GM19240 (cell line): ENCODE measurements at regions not wholly inside any gene's neighbourhood (a gene's known extent, or its start where the extent isn't known, plus 50 kb on each side); places are given as distances from the start of the nearest gene placed in this dataset.
A peak's percentile ranks its signal among the peaks of the same experiment; 100 is the strongest.

Experiments used
- DNase-seq: peaks from one replicate; pipeline ENCODE4 v3.0.0; 2011; ENCODE audit warnings: low spot score; ENCODE audit not compliant: insufficient read length

DNA sequence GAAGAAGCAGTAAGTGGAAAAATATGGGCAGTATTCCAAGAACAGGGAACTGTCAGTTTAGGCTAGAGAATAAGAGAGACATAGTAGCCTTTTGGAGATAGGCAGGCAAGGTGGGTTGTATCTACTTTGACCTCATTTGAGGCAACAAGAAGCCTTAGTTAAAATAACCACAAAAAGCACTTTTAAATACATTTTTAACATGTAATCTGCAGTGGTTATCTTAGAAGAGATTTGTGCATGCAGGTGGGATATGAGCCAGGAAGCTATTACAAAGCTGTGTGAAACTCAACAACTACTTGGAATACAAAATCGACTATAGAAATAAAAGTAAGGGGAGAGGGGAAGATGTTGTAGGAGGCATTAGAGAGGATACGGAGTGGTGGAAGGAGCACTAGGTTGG is 143.7 kb upstream of the MCHR2 start:
- no peak for DNase-seq

DNA sequence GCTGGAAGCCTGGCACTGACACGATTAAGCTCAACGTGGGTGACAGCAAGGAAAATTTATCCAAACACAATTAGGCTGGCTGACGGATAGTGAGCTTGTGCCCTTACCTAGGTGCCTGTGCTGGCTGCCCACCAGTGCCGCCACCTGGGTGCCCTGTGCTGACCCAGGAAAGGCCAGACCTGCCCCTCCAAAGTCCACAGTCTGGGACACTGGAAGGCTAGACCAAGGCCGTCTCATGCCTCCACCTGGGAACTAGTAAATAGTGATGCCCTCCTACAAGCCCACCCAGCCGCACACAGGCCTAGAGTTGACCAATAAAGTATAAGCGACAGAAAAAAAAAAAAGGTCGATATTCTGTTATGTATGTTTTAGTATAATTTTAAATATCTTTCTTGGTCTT is 142.6 kb upstream of the MCHR2 start:
- DNase-seq: no peak

DNA sequence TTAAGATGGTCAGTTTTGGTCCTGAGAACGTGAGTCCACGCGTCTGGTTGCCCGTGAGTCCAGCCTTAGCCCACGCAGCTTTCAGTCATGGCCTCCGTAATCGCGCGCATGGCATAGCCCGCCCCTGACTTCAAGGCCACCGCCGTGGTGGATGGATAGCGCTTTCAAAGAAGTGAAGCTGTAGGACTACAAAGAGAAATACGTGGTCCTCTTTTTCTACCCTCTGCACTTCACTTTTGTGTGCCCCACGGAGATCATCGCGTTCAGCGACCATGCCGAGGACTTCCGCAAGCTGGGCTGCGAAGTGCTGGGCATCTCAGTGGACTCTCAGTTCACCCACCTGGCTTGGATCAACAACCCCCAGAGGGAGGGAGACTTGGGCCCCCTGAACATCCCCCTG is 142.0 kb upstream of the MCHR2 start:
- DNase-seq: no peak

DNA sequence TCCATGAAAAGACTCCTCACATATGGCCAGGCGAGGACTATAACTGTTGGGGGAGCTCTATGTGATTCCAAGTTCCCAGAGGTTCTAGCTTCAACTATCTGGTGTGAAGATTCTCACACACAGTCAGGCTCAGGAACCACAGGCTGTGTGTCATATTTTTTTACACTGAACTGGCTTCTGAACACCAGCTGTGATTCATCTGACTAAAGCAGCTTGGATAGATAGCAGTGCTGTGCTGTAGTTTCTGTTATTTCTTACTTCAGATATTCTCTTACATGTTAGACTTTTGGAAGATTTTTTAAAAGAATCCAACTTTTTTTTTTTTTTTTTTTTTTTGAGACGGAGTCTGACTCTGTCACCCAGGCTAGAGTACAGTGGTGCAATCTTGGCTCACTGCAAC is 140.7 kb upstream of the MCHR2 start:
- no peak for DNase-seq

DNA sequence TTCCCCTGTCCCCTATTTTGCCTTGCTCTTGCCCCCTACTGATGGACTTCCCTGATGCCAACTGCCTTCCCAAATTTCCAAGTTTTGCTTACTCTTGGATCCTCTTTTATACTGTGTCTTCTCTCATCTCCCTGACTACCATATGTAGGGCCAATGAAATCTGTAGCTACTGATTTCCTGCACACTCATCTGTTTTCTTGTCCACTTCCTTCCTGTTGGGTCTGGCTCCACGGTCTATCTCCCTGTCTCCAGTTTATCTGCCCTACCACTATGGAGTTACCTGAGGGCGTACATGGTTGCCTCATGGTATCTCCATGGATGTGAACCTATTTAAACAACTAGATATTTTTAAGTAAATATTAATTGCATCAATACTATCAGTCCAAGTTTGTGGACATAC is 140.3 kb upstream of the MCHR2 start:
- no peak for DNase-seq

DNA sequence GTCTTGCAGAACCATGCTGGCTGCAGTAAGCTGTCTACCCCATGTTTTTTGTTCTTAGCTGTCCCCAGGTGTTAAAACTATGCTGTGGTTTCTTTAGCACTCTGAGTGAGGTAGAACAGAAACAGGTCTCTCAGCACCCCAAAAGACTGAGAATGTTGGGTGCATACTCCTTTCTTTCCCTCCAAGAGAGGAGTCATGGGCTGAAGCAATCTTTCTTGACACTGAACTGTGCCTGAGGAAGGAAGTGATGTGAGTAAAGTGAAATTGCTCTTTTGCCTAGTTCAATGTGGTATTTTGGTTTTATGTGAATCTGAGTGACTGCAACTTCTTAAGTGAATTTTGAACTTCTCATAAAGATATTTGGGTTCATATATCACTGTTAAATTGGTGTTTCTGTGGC is 138.0 kb upstream of the MCHR2 start:
- no peak for DNase-seq

DNA sequence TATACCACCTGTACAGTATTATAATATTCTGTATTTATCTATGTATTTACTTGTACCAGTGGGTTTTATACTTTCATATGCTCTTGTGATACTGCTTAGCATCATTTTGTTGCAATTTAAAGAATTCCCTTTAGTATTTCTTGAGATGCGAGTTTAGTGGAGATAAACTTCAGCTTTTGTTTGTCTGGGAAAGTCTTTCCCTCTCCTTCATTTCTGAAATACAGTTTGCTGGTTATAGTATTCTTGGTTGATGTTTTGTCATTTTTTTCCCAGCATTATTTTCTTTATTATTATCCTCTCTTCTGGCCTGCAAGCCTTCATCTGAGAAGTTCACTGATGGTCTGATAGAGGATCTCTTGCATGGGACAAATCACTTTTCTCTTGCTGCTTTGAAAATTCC is 136.6 kb upstream of the MCHR2 start:
- DNase-seq: no peak

DNA sequence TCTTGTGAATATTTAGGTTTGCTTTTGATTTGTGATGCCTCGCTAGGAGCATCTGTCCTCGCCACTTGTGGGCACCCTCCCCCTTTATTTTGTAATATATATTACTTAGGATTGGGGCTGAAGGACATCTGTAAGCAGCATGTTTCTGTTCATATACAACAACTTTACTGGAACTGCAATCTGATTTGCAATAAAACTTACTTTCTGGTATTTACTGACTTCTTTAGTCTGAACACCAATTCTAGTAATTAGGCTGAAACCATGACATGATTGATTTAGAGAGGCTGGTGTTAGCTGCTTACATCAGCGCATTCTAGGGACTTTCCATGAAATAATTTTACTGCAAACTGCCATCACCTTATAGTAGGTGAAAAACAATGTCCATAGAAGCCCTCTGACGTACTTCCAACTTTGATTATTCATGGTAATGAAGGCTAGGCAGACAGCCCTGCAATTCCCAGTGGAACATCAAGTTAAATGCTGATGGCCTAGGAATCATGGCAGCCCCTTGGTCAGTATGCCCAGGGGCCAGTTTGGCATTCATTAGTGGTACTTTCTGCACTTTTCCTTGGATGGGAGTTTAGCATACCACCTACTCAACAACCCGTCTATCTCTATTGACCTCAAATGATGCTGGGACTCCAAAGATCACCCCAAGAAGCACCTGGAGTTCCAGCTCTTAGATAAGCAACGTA is 132.9 kb upstream of the MCHR2 start:
- no peak for DNase-seq

DNA sequence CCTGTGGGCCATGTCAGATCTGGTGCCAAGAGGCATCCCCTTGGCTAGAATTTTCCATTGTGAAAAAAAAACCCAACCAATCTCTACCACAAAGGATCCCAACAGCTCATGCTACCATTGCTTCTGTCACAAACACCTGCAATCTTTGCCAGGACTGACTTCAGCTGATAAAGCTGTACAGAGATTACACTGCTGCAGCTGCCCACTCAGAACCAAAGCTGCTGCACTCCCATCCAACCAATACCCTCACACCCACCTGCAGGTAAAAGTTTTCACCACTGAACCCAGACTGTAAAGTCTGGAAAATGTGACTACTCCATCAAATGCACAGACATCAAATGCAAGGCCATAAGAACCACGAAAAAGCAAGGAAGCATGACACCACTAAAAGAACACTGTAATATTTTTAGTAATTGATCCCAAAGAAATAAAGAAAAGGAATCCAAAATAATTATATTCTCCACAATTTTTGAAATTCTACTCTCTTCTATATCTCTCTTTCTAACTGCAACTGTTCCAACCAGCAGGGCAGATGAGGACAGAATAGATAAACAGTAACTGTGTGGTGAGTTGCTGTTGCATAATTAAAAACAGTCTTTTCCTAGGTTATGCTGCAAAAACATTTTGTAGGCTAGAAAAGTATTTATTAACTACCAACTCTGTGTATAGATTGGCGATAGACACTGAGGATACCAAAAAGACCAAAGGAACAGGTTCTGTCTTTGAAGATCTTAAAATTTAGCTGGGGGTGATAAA is 128.0 kb upstream of the MCHR2 start:
- DNase-seq: no peak

DNA sequence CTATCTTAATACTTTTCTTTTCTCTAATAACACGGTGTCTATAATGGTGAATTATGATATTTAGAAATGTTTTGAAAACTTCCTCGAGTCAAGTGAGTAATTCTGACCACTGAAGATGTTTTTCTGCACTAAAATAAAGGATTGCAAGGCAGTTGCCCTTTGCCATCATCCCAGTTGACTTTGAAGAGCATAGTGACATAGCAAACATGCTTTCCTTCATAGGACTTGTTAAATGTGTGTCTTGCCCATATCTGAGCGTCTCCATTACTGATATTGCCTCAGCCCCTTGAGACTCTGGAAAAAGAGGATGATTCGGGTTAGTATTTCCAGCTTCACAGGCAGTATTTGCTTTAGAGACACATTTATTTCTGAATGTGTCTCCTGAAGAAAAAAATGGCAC is 125.2 kb upstream of the MCHR2 start:
- no peak for DNase-seq

DNA sequence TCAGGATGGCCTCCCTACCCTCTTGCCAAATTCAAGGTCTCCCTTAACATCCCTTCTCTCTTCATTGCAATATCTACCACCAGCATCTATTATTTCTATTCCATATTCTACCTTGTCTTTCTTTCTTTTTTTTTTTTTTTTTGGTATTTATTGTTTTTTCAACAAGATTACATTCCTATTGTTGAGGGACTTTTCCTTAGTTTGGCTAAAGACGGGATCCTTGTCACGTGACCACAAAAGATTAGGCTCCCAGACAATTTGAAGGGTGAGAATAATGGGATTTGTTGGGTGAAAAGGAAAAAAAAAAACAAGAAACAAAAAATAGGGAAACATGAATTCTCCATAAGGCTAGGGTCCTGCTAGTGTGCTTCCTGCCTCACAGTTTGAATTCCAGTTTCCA is 124.3 kb upstream of the MCHR2 start:
- no peak for DNase-seq

DNA sequence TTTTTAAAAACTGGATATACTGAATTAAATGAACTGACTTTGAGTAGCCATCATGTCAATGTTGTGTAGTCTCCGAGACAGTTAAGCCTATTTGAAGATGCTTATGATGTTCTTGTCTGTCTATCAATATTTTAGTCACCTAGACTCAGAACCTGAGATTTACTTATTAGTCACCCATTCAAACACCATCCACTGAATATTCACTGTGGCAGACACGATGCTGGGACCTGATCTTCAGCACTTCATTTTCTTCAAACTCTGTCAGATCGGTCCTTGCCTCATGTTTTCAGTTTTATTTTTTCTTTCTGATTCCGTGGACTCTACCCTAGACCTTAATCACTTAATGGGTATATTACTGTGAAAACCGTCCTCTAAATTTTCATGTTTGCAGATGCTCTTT is 123.7 kb upstream of the MCHR2 start:
- no peak for DNase-seq

DNA sequence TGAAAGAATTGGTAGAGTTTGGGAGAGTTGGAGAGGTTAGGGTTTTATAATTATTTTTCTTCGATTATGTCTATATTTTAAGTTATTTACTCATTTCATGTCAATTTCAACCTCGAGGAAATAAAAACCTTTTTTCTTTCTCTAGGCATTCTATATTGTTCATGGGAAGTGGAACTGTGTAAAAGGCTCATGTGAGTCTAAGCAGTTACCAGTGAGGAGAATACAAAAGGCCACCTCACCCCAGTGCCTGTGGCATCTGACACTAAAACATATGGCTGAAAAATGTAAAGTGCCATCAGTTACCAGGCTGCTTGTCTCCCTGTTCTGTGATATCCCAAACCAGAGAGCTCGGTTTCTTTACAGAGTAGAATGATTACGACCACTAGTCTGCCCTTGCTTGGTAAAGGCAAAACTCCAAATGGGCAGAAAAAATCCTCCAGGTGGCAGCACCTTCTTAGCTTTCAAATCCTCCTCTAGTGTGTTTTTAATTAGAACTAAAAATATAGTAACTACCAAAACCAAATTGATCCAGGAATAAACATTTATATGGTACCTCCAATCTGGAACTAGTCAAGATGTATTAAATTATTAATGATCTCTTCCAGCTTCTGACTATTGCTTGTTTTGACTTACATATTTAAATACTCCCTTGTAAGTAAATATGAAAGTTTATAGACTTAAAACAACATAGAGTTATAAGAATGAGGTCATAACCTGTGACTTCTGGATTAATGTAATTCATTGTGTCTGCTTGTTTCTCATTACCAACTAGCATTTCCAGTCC is 122.6 kb upstream of the MCHR2 start:
- DNase-seq: peak; percentile 12

DNA sequence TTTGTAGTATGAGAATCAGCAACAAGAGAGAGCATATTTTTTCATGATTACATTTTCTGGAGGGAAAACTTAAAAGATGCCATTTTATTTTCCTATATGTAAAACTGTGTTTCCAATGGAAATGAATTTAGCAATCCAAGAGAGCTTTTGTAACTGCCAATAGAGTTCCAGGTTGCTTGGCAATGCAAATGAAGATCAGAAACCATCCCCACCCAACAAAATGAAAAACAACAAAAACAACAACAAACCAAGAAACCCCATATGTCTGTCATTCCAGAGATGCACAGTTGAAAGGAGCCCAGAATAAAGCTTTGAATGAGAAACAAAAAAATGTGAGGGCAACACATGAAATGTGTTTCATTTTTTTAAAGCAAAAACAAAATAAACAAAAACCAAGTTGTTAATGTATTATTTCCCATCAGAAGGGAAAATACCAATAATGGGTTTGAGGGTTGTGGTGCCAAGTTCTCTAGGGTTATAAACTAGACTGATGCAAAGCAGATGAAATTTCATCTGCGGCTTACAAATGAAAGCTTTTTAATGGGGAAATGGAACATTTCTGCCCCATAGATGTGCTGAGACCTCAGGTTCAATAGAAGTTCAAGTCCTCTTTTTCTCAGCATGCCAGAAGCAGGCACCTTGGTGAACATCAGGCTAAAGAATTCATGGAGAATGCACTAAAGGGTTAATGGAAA is 121.5 kb upstream of the MCHR2 start:
- no peak for DNase-seq

DNA sequence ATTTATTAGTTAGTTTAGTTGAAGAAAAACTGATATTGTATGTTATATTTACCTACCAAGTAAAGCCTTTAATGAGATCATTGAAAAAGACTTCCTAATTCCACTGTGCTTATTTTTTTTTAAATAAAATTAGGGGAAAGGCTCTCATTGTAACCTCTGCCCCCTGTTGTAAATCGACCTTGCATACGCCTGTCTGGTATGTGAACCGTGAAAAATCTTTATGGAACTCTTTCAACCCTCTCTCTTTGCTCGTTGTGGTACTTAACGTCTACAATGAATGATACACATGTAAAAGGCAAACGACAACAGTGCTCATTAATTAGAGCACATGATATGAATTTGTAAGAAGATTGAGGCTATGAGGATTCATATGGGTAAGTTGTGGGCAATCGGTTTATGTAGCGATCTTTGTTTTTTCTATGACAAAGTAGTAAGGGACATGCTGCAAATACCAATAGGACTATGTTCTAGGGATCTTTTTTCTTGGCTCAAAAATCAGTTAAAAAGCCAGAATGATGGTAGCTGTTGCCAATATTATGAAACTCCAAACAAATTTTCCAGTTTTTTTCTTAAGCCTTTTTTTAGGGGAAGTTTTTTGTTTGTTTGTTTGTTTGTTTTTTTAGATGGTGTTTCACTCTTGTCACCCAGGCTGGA is 119.0 kb upstream of the MCHR2 start:
- DNase-seq: no peak

DNA sequence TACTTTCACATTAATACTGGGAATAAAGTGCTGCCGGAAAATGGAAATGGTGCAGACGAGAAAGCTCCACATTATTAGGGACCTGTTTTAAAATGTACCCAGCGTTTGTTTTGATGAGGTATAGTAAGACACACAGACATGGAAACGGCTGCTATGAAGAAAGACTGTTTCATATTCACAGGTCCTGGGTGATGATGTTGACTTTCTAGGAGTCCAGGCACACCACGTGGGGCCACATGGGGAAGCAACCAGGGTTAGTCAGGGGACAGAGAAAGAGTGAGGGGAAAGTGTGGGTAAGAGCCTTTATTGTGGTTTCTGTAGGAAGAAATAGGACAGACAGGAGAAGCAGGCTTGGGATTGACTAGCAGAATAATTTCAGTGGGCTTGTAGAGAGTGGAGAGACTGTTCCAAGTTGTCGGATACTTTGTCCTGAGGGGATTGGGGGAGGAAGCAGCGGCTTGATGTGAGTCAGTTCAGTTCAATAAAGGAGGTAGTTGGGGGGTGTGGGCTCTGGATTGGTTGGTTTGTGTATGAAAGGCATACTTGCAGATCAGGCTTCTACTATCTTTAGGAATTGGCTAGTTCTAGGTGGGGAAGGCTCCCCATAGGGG is 112.0 kb upstream of the MCHR2 start:
- DNase-seq: no peak

DNA sequence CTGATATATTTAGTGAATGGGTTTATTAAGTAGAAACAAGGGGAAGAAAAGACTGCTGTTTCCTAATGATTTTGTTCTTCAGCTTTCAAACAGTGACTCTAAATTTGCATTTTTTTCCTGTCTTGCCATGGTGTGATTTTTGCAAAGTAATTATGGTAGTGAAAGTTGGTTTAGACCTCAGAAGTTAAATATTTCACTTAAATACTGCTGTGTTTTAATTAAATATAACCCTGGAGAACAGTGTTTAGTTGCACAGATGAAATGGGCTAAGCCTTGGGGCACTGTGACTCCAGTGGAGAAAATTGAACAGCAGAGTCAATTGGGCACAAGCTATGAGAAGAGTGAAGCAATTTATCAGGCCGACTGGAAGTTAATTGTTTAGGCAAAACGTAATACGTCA is 111.1 kb upstream of the MCHR2 start:
- DNase-seq: no peak

DNA sequence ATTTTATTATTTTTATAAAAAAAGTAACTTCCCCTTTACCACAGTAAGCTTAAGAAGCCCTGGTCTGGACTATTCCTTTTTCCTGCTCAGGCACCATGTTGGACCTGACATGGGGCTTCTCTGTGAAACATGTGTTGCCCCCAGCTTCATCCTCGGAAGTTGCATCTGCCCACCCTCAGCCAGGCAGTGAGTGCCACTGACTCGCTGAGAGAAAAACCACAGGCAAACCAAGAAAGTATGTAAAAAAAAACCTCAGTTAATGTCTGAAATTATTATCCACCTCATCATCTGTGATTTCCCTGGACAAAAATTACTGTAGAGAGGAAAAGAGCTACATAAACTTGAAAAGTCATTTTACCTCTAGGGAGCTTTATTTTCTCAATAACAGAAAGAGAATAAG is 109.9 kb upstream of the MCHR2 start:
- DNase-seq: no peak

DNA sequence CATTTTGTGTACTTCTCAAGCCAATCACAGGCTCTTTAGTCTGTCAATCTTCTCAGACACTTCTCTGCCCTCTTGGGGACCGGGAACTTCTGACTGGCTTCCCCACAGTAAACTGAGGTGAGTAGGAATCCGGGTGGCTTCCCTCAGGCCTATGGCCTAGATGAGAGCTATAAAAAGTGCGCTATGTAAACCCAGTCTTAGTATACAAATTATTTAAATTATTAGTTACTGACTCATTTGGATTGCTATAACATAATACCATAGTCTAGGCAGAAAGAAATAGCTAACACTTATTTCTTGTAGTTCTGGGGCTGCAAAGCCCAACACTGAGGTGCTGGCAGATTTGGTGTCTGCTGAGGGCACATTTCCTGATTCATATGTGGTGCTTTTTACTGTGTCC is 109.2 kb upstream of the MCHR2 start:
- no peak for DNase-seq

DNA sequence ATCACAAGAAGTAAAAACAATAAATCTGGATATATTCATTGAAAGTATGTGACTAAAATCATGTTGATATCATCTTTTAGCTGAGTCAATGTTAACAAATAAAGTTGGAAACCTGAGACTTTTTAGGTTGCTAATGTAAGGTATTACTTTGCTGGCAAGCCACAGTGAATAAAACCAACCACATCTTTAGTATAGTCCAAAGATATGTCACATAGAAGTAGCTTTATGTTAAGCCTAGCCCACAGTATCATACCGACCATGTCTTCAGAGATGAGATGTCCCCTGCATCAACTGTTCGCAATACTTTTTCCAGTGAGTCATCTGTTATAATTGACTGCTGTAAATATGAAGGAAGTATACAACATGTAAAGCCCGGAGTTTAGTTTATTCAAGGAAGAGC is 107.6 kb upstream of the MCHR2 start:
- no peak for DNase-seq

DNA sequence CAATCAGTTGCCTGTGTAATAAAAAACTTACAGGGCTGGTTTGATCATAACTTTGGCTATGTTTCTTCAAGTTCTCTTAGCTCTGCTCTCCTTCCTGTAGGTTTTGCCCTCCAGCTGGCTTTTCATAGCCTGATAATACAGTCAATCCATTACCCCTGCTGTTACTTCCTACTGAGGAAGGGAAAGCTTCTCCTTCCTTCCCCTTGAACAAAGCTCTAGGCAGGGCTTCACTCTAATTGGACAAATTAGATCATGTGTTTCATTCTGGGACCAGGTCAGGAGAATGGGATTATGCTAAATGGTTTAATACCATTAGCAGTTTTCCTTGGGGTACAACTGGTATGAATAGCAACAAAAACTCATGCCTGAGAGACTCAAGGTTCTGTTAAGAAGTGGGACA is 106.8 kb upstream of the MCHR2 start:
- DNase-seq: no peak
